HEK293T (cell line): ENCODE measurements at regions not wholly inside any gene's neighbourhood (a gene's known extent, or its start where the extent isn't known, plus 50 kb on each side); places are given as distances from the start of the nearest gene placed in this dataset.

ENCODE experiments used
- CTCF ChIA-PET: fragments of 350-600 bp; formaldehyde crosslinking; extraction: SDS; loops from one replicate; lab custom pipeline; 2021; ENCODE audit warnings: antibody characterized with exemption, inconsistent platforms; lab: Yijun Ruan, JAX
- POLR2A ChIA-PET: fragments of 350-600 bp; formaldehyde crosslinking; extraction: SDS; loops from one replicate; lab custom pipeline; 2020; ENCODE audit warnings: antibody characterized with exemption, inconsistent platforms; lab: Yijun Ruan, JAX
- DNase-seq: peaks from one replicate; pipeline ENCODE4 v3.0.0; 2012; ENCODE audit warnings: mixed read lengths; ENCODE audit errors: extremely low spot score
- ARNT ChIP-seq: fragments of 450-650 bp; IDR thresholded peaks from 2 replicates; pipeline ENCODE4 v1.6.1; 2017; ENCODE audit warnings: mild to moderate bottlenecking
- BHLHE40 ChIP-seq: fragments of 450-650 bp; IDR thresholded peaks from 2 replicates; pipeline ENCODE4 v1.6.1; 2016; ENCODE audit warnings: mild to moderate bottlenecking, moderate library complexity, borderline replicate concordance
- CTBP1 ChIP-seq: fragments of 450-650 bp; IDR thresholded peaks from 2 replicates; pipeline ENCODE4 v1.6.1; 2016; ENCODE audit warnings: borderline replicate concordance
- ELF4 ChIP-seq: fragments of 450-650 bp; IDR thresholded peaks from 2 replicates; pipeline ENCODE4 v1.6.1; 2017; ENCODE audit warnings: antibody characterized with exemption
- FOXA1 ChIP-seq: fragments of 450-650 bp; IDR thresholded peaks from 2 replicates; pipeline ENCODE4 v1.6.1; 2016; ENCODE audit warnings: mild to moderate bottlenecking
- FOXK2 ChIP-seq: fragments of 450-650 bp; IDR thresholded peaks from 2 replicates; pipeline ENCODE4 v1.6.1; 2016; ENCODE audit warnings: mild to moderate bottlenecking
- FOXM1 ChIP-seq: fragments of 450-650 bp; IDR thresholded peaks from 2 replicates; pipeline ENCODE4 v1.6.1; 2017; ENCODE audit warnings: mild to moderate bottlenecking, borderline replicate concordance
- HDGF ChIP-seq: fragments of 450-650 bp; IDR thresholded peaks from 2 replicates; pipeline ENCODE4 v1.6.1; 2017; ENCODE audit warnings: antibody characterized with exemption, borderline replicate concordance
- L3MBTL2 ChIP-seq: fragments of 450-650 bp; conservative IDR thresholded peaks from 2 replicates; pipeline ENCODE4 v1.6.1; 2016; ENCODE audit warnings: mild to moderate bottlenecking
- LEF1 ChIP-seq: fragments of 450-650 bp; IDR thresholded peaks from 2 replicates; pipeline ENCODE4 v1.6.1; 2017; ENCODE audit warnings: mild to moderate bottlenecking, borderline replicate concordance
- NFRKB ChIP-seq: fragments of 450-650 bp; IDR thresholded peaks from 2 replicates; pipeline ENCODE4 v1.6.1; 2016; ENCODE audit warnings: mild to moderate bottlenecking, moderate library complexity
- SP1 ChIP-seq: fragments of 450-650 bp; IDR thresholded peaks from 2 replicates; pipeline ENCODE4 v1.6.1; 2017
- SUZ12 ChIP-seq: fragments of 450-650 bp; IDR thresholded peaks from 2 replicates; pipeline ENCODE4 v1.6.1; 2016; ENCODE audit warnings: mild to moderate bottlenecking
- TARDBP ChIP-seq: fragments of 450-650 bp; IDR thresholded peaks from 2 replicates; pipeline ENCODE4 v1.6.1; 2016
- ZNF384 ChIP-seq: fragments of 450-650 bp; IDR thresholded peaks from 2 replicates; pipeline ENCODE4 v1.6.1; 2016
- TF ChIP-seq, protein P1 (sequence below): fragments of 450-650 bp; IDR thresholded peaks from 2 replicates; pipeline ENCODE4 v1.6.1; 2016

DNA sequence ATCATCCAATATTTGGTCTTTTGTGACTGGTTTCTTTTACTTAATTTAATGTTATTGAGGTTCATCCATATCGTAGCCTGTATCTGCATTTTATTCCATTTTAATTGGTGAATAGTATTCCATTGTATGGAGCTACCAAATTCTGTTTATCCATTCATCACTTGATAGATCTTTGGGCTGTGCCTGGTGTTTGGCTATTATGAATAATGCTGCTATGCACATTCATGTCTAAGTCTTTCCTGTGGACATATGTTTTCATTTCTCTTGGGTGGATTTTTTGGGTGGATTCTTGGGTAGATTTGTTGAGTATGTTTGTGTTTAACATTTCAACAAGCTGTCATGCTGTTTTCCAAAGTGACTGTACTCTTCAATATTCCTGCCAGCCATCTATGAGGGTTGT, 52.5 kb upstream of the NEDD4L start:
- DNase-seq = no peak
- CTCF ChIA-PET = no interaction called here
- TF ChIP-seq LEF1 = no peak
- TF ChIP-seq ARNT = no peak
- TF ChIP-seq L3MBTL2 = no peak
- no peak for TF ChIP-seq BHLHE40
- no peak for TF ChIP-seq ELF4
- no peak for TF ChIP-seq SUZ12
- TF ChIP-seq, protein P1, sequence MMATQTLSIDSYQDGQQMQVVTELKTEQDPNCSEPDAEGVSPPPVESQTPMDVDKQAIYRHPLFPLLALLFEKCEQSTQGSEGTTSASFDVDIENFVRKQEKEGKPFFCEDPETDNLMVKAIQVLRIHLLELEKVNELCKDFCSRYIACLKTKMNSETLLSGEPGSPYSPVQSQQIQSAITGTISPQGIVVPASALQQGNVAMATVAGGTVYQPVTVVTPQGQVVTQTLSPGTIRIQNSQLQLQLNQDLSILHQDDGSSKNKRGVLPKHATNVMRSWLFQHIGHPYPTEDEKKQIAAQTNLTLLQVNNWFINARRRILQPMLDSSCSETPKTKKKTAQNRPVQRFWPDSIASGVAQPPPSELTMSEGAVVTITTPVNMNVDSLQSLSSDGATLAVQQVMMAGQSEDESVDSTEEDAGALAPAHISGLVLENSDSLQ = no peak
- TF ChIP-seq FOXM1 = no peak
- no peak for TF ChIP-seq ZNF384
- TF ChIP-seq FOXK2 = no peak
- no peak for TF ChIP-seq CTBP1
- TF ChIP-seq TARDBP = no peak
- no peak for TF ChIP-seq HDGF
- POLR2A ChIA-PET = no interaction called here

DNA sequence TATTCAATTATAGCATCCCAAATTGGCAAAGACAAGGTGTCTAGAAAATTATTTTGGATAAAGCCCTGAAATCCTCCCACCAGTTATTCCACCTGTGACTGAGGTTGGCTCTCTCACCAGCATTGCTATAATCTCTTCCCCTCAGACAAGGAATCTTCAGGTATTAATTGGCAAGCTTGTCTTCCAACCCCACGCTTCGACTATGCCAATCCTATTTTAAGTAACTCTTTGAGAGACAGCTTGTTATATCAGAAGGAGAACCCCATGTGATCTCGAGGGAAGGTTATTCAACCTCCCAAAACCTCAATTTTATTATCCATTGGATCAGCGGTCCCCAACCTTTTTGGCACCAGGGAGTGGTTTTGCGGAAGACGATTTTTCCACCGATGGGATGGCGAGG, 54.5 kb upstream of the NEDD4L start:
- CTCF ChIA-PET = no interaction called here

GRCh38 chr18:57984490-57985115, 59.4 kb upstream of the NEDD4L start:
- POLR2A ChIA-PET = interaction anchor here (0.8 kb wide), 1 partner anchor 9 kb away, joined by 3 read pairs; no protein-coding TSS in a partner anchor
- DNase-seq = no peak
- CTCF ChIA-PET = interaction anchor here (0.9 kb wide), 1 partner anchor 11 kb away, joined by 3 read pairs; no protein-coding TSS in a partner anchor
- TF ChIP-seq, protein P1 = peak; percentile 48; the same call in 1 of the 2 replicates
- no peak for TF ChIP-seq ZNF384

More for the DNA sequence above, 54.5 kb upstream of the NEDD4L start:
- POLR2A ChIA-PET = no interaction called here
- no peak for TF ChIP-seq CTBP1
- no peak for TF ChIP-seq FOXK2
- no peak for TF ChIP-seq ARNT
- no peak for TF ChIP-seq LEF1
- no peak for TF ChIP-seq L3MBTL2
- no peak for TF ChIP-seq ELF4
- no peak for TF ChIP-seq BHLHE40
- no peak for DNase-seq

DNA sequence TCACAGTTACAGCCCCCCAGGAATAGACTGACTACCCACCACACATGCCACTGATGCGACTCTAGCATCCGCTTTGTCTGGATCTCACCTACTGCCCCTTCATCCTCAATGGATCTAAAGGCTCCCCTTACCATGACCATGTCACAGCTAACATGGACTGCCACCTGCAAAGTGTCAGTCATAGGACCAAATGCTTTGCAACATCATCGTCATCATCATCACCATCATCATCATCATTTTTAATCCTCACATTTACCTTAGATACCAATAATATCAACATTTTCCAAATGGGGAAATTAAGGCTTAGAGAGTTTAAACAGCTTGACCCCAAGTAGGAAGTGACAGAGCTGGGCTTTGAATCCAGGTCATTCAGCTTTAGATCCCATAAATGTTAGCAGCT, 60.1 kb upstream of the NEDD4L start:
- no peak for TF ChIP-seq ZNF384
- no peak for TF ChIP-seq BHLHE40
- TF ChIP-seq SP1 = no peak
- TF ChIP-seq NFRKB = no peak
- TF ChIP-seq FOXA1 = no peak
- no peak for TF ChIP-seq FOXK2
- TF ChIP-seq SUZ12 = no peak
- TF ChIP-seq TARDBP = no peak
- no peak for TF ChIP-seq CTBP1
- TF ChIP-seq ARNT = no peak
- no peak for TF ChIP-seq LEF1
- TF ChIP-seq HDGF = no peak
- no peak for TF ChIP-seq FOXM1
- no peak for TF ChIP-seq L3MBTL2
- no peak for TF ChIP-seq ELF4
- TF ChIP-seq, protein P1 = no peak
- no peak for DNase-seq
- ChIA-PET POLR2A (interaction anchor here (0.8 kb wide), 1 partner anchor 9 kb away, joined by 3 read pairs; no protein-coding TSS in a partner anchor), CTCF (interaction anchor here (0.9 kb wide), 1 partner anchor 11 kb away, joined by 3 read pairs; no protein-coding TSS in a partner anchor)

- ChIA-PET POLR2A (no interaction called here), CTCF (no interaction called here)
- TF ChIP-seq ZNF384 = no peak
- no peak for TF ChIP-seq BHLHE40
- DNase-seq = no peak
Measured at GRCh38 chr18:57983472-57983871, 60.6 kb upstream of the NEDD4L start.

DNA sequence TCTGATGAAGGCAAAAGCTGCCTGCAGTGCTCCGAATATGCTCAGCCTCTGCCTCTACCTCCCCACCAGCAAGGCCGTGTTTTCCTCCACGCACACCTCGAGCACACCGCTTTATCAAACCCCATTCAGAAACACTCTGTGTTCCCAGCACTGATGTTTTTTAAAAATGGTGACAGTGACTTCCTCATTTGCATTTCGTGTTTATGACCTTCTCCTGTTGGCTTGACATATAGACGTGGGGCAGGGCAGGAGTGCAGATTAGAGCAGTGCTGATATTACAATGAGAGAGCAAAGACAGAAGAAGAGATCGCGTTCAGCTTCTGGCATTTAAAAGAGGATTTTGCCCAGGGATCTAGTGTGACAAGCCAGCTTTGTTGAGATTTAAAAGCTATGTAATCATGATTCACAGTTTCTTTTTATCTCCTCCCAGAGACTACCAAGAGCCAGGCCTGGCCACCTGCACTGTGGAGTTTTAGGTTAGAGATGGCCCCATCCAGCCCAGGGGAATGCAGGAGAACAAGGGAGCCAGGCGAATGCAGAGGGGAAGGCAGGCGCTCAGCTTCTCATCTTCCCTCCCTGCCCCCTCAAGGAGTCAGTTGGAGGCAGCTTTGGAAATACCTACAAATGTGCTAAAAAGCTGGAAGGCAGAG, 61.5 kb upstream of the NEDD4L start:
- CTCF ChIA-PET = interaction anchor here (1.2 kb wide), 1 partner anchor 23 kb away, joined by 5 read pairs; no protein-coding TSS in a partner anchor
- TF ChIP-seq FOXA1 (no peak), BHLHE40 (no peak)
- DNase-seq = no peak
- POLR2A ChIA-PET = no interaction called here
